Keratinocyte (primary cell): ENCODE measurements at regions not wholly inside any gene's neighbourhood (a gene's known extent, or its start where the extent isn't known, plus 50 kb on each side); places are given as distances from the start of the nearest gene placed in this dataset.

Experiments used
- CTCF ChIP-seq, 3 experiments: IDR thresholded peaks in 1 of 3; conservative IDR thresholded peaks in 1 of 3; optimal IDR thresholded peaks in 1 of 3; 2 replicates in 2 of 3; 3 replicates in 1 of 3; pipeline versions ENCODE3 to v1.5.1; 2011; ENCODE audit warnings: low read length in 3 of 3, mild to moderate bottlenecking in 3 of 3, moderate library complexity in 2 of 3, control low read depth in 1 of 3, inconsistent platforms in 1 of 3; ENCODE audit not compliant: insufficient read depth in 2 of 3; ENCODE audit errors: extremely low read depth in 1 of 3
- EZH2 ChIP-seq: IDR thresholded peaks from one replicate; pipeline ENCODE4 v1.6.1; 2012; ENCODE audit warnings: inconsistent platforms, mild to moderate bottlenecking, low read length, moderate library complexity

DNA sequence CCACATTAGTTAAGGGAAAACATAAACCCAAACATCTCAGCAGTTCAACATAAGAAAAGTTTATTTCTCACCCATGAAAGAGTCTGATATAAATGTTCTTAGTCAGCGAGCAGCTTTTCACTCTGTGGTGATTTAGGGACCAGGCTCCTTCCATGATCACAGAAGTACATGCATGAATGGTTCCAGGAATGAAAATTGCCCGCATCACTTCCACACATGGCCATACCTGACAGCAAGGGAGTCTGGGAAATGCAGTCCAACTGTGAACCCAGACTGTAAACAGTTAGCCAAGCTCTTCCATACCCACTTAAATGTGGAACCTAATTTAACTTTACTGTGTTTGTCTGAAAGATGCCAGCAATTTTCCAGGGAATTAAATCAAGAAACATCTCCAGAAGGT lies 353.9 kb downstream of the HACE1 start:
- no peak for TF ChIP-seq CTCF (optimal IDR thresholded peaks at IDR 0.05 in 1 of 3, IDR thresholded peaks at IDR 0.05 in 1 of 3, conservative IDR thresholded peaks at IDR 0.05 in 1 of 3; ENCODE audit: extremely low read depth in 1 of 3, insufficient read depth in 2 of 3, low read length in 3 of 3)
- no peak for TF ChIP-seq EZH2
